ENCODE measurements at regions not wholly inside any gene's neighbourhood (a gene's known extent, or its start where the extent isn't known, plus 50 kb on each side); places are given as distances from the start of the nearest gene placed in this dataset.

GRCh38 chr12:124428136-124428791 is 133.4 kb downstream of the RFLNA start:
- peak in 2 of 6 donors; percentile 87 for DNase-seq (ENCODE audit: low read depth in 4 of 6, low spot score in 6 of 6)
- Histone ChIP-seq H3K4me1 (ENCODE audit: control insufficient read depth, insufficient read depth, low read length) (peaks cover 70% of the 10 kb centered on the region), H3K27me3 (ENCODE audit: control insufficient read depth, insufficient read depth, low read length) (no peaks in the 10 kb centered on the region), H3K27ac (ENCODE audit: low read depth, low read length) (no peak overlapping the region), H3K9me3 (ENCODE audit: control insufficient read depth, insufficient read depth, low read length) (no peaks in the 10 kb centered on the region), H3K36me3 (ENCODE audit: control insufficient read depth, insufficient read depth, low read length) (peaks cover 84% of the 10 kb centered on the region), H3K4me3 (ENCODE audit: low read depth, low read length) (no peak overlapping the region)
- WGBS (ENCODE audit: insufficient coverage): 54% methylated on average over 20 of the region's 23 CpGs

DNA sequence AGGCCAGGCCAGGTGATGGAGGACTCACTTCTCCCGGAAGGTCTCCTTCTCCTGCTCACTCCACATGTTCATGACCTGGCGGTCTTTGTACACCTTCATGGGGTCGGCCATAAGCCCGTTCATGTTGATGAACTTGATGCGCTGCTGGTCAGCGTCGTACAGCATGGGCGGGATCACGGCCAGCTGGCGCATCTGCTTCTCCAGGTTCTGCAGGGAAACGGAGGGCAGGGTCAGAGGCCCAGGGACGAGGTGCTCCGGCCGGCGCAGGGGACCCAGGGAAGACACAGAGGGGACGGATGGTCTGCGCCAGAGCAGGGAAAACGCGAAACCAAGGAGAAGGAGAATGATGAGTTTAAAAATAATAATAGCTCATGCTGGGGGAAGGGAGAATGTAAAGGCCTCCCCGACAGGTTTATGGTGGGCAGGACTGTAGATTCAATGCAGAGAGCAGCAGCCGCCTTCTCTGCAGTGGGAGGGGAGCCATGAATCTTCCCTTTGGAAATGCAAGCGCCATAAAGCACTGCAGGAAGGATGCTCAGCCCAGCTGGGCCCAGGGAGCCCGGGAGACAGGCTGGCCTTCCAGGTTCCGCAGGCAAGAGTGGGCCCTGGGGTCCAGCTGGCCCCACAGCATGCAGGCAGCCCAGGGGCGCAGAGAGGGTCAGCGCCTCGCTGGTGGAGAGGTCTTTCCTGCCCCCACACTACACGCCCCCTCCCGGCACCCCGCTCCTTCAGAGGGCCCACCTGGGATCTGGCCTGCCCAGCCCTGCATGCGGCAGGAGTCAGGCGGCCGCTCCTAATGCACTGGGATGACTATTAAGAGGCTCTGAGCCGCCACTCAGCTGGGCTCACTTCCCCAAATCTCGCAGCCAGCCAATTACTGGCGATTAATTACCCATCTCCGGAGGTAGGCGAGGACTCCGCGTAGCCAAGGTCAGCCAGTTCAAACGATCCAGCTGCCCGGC is 132.0 kb downstream of the RFLNA start:
- Histone ChIP-seq H3K27ac (ENCODE audit: low read depth, low read length) (no peak overlapping the region), H3K27me3 (ENCODE audit: control insufficient read depth, insufficient read depth, low read length) (no peaks in the 10 kb centered on the region), H3K36me3 (ENCODE audit: control insufficient read depth, insufficient read depth, low read length) (peaks cover 86% of the 10 kb centered on the region), H3K4me1 (ENCODE audit: control insufficient read depth, insufficient read depth, low read length) (peaks cover 70% of the 10 kb centered on the region), H3K4me3 (ENCODE audit: low read depth, low read length) (no peak overlapping the region), H3K9me3 (ENCODE audit: control insufficient read depth, insufficient read depth, low read length) (no peaks in the 10 kb centered on the region)
- 48% methylated on average over 38 of the region's 42 CpGs for WGBS (ENCODE audit: insufficient coverage)
- DNase-seq (ENCODE audit: low read depth in 4 of 6, low spot score in 6 of 6): peak in 1 of 6 donors; percentile 86

DNA sequence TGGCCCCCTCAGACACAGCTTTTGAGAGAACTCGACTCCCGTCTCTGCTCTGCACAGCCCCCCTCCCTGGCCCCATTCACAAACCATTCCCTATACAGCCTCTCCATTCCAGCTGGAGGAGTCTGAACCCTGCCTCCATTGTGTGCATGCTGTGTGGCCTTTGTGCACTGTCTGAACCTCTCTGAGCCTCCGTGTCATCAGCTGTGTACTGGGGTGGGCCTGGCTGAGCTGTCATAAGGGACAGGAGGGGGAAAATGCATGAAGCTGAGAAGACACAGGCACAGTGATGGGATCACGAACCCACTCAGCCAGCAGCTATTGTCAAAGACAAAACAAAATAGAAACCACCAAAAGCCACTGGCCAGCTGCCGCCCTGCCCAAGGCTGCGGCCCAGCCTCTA is 130.8 kb downstream of the RFLNA start:
- Histone ChIP-seq H3K4me1 (ENCODE audit: control insufficient read depth, insufficient read depth, low read length) (peaks cover 82% of the 10 kb centered on the region), H3K27me3 (ENCODE audit: control insufficient read depth, insufficient read depth, low read length) (no peaks in the 10 kb centered on the region), H3K27ac (ENCODE audit: low read depth, low read length) (no peak overlapping the region), H3K36me3 (ENCODE audit: control insufficient read depth, insufficient read depth, low read length) (peaks cover 90% of the 10 kb centered on the region), H3K4me3 (ENCODE audit: low read depth, low read length) (no peak overlapping the region), H3K9me3 (ENCODE audit: control insufficient read depth, insufficient read depth, low read length) (no peaks in the 10 kb centered on the region)
- WGBS (ENCODE audit: insufficient coverage): 78% methylated on average over 6 of the region's 6 CpGs
- no peak for DNase-seq (ENCODE audit: low read depth in 4 of 6, low spot score in 6 of 6)

GRCh38 chr12:124424516-124424905 is 129.6 kb downstream of the RFLNA start:
- Histone ChIP-seq H3K9me3 (ENCODE audit: control insufficient read depth, insufficient read depth, low read length) (no peaks in the 10 kb centered on the region), H3K27me3 (ENCODE audit: control insufficient read depth, insufficient read depth, low read length) (no peaks in the 10 kb centered on the region), H3K27ac (ENCODE audit: low read depth, low read length) (no peak overlapping the region), H3K36me3 (ENCODE audit: control insufficient read depth, insufficient read depth, low read length) (peaks cover 89% of the 10 kb centered on the region), H3K4me3 (ENCODE audit: low read depth, low read length) (no peak overlapping the region), H3K4me1 (ENCODE audit: control insufficient read depth, insufficient read depth, low read length) (peaks cover 94% of the 10 kb centered on the region)
- no peak for DNase-seq (ENCODE audit: low read depth in 4 of 6, low spot score in 6 of 6)
- WGBS (ENCODE audit: insufficient coverage): 90% methylated on average over 10 of the region's 10 CpGs

DNA sequence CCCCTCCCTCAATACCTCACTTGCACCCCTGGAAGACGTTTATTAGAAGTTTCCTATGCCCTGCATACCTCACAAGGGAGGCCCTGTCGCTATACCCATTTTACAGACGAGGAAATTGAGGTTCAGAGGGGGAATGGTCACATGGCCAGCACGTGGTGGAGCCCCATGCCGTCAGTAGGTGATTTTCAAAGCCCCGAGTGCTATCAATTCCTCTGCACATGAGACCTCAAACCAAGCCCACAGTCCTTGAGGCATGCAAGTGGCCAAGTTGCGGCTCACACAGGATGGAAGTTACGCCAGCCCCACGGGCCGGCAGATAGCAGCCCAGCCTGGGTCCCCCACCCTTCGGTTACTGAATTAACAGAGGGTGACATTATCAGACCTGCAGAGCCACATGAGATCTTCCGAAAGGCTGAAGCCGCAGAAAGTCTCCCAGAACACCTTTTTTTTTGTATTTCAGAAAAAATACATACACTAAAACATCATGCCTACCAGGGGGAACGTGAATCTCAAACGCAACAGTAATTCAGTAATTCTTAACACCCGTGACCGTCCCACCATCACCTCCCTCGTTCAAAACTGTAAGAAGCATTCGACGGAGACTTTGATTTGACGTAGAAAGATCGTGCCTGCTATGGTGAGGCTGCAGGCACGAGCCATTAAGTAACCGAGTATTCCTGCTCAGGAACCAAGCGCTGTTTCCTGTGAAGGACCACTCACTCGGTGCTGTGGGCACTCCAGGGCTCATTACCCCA is 129.0 kb downstream of the RFLNA start:
- peaks cover 87% of the 10 kb centered on the region for H3K36me3 ChIP-seq (ENCODE audit: control insufficient read depth, insufficient read depth, low read length)

GRCh38 chr12:124422570-124423523 is 128.0 kb downstream of the RFLNA start:
- peak in 4 of 6 donors; percentile 53 to 93 (median 70) for DNase-seq (ENCODE audit: low read depth in 4 of 6, low spot score in 6 of 6)
- peaks cover 88% of the 10 kb centered on the region for H3K36me3 ChIP-seq (ENCODE audit: control insufficient read depth, insufficient read depth, low read length)
- H3K27me3 ChIP-seq (ENCODE audit: control insufficient read depth, insufficient read depth, low read length): no peaks in the 10 kb centered on the region
- H3K4me3 ChIP-seq (ENCODE audit: low read depth, low read length): no peak overlapping the region
- 24% methylated on average over 33 of the region's 37 CpGs for WGBS (ENCODE audit: insufficient coverage)
- peaks cover 79% of the 10 kb centered on the region for H3K4me1 ChIP-seq (ENCODE audit: control insufficient read depth, insufficient read depth, low read length)
- no peaks in the 10 kb centered on the region for H3K9me3 ChIP-seq (ENCODE audit: control insufficient read depth, insufficient read depth, low read length)
- peak overlapping the region; percentile 87 for H3K27ac ChIP-seq (ENCODE audit: low read depth, low read length)

More for the DNA sequence above, 129.0 kb downstream of the RFLNA start:
- 79% methylated on average over 21 of the region's 26 CpGs for WGBS (ENCODE audit: insufficient coverage)
- Histone ChIP-seq H3K27ac (ENCODE audit: low read depth, low read length) (peak overlapping the region; percentile 87), H3K4me3 (ENCODE audit: low read depth, low read length) (no peak overlapping the region), H3K4me1 (ENCODE audit: control insufficient read depth, insufficient read depth, low read length) (peaks cover 90% of the 10 kb centered on the region), H3K9me3 (ENCODE audit: control insufficient read depth, insufficient read depth, low read length) (no peaks in the 10 kb centered on the region), H3K27me3 (ENCODE audit: control insufficient read depth, insufficient read depth, low read length) (no peaks in the 10 kb centered on the region)
- no peak for DNase-seq (ENCODE audit: low read depth in 4 of 6, low spot score in 6 of 6)

- no peak overlapping the region for H3K4me3 ChIP-seq (ENCODE audit: low read depth, low read length)
- 61% methylated on average over 16 of the region's 16 CpGs for WGBS (ENCODE audit: insufficient coverage)
- no peaks in the 10 kb centered on the region for H3K9me3 ChIP-seq (ENCODE audit: control insufficient read depth, insufficient read depth, low read length)
- H3K4me1 ChIP-seq (ENCODE audit: control insufficient read depth, insufficient read depth, low read length): peaks cover 72% of the 10 kb centered on the region
- peak overlapping the region; percentile 26 for H3K27ac ChIP-seq (ENCODE audit: low read depth, low read length)
- H3K36me3 ChIP-seq (ENCODE audit: control insufficient read depth, insufficient read depth, low read length): peaks cover 88% of the 10 kb centered on the region
- H3K27me3 ChIP-seq (ENCODE audit: control insufficient read depth, insufficient read depth, low read length): no peaks in the 10 kb centered on the region
- no peak for DNase-seq (ENCODE audit: low read depth in 4 of 6, low spot score in 6 of 6)
Measured at GRCh38 chr12:124422142-124422569, 127.3 kb downstream of the RFLNA start.

- Histone ChIP-seq H3K4me1 (ENCODE audit: control insufficient read depth, insufficient read depth, low read length) (peaks cover 62% of the 10 kb centered on the region), H3K4me3 (ENCODE audit: low read depth, low read length) (no peak overlapping the region), H3K27me3 (ENCODE audit: control insufficient read depth, insufficient read depth, low read length) (no peaks in the 10 kb centered on the region), H3K27ac (ENCODE audit: low read depth, low read length) (peak overlapping the region; percentile 73), H3K36me3 (ENCODE audit: control insufficient read depth, insufficient read depth, low read length) (peaks cover 88% of the 10 kb centered on the region), H3K9me3 (ENCODE audit: control insufficient read depth, insufficient read depth, low read length) (no peaks in the 10 kb centered on the region)
- DNase-seq (ENCODE audit: low read depth in 4 of 6, low spot score in 6 of 6): peak in 4 of 6 donors; percentile 47 to 82 (median 65)
- 35% methylated on average over 20 of the region's 20 CpGs for WGBS (ENCODE audit: insufficient coverage)
Measured at GRCh38 chr12:124420996-124421674, 126.2 kb downstream of the RFLNA start.

All from spinal cord (tissue), 9 donors.